ENCODE measurements at regions not wholly inside any gene's neighbourhood (a gene's known extent, or its start where the extent isn't known, plus 50 kb on each side); places are given as distances from the start of the nearest gene placed in this dataset.
A peak's percentile ranks its signal among the peaks of the same experiment; 100 is the strongest.

DNA sequence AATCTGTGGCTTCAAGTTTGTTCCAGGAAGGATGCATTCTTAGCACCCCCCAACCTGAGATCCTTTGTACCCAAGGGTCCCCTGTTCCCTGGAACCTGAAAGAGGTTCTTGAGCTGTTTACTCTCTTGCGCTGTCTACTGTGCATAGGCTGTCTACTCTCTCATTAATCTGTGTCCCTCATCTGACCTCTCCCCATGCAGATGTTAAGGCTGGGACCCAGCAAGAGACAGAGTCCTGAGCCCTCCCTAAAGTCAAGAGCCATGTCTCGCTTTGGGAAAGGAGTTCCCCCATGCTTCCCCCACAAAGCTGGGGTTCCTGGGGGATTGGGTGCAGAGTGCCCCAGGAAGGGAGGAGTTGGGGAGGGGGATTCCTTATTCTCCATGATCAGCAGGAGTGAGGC, 312.9 kb downstream of the CYP26B1 start:
- no peak for DNase-seq (ENCODE audit: low read depth)
- in situ Hi-C loops (cut with HindIII; ENCODE audit: low sequenced_read_pairs), result no loop called here
- H3K4me3 ChIP-seq (ENCODE audit: low read depth, low read length), result no peak overlapping the region
- TF ChIP-seq, protein P1, sequence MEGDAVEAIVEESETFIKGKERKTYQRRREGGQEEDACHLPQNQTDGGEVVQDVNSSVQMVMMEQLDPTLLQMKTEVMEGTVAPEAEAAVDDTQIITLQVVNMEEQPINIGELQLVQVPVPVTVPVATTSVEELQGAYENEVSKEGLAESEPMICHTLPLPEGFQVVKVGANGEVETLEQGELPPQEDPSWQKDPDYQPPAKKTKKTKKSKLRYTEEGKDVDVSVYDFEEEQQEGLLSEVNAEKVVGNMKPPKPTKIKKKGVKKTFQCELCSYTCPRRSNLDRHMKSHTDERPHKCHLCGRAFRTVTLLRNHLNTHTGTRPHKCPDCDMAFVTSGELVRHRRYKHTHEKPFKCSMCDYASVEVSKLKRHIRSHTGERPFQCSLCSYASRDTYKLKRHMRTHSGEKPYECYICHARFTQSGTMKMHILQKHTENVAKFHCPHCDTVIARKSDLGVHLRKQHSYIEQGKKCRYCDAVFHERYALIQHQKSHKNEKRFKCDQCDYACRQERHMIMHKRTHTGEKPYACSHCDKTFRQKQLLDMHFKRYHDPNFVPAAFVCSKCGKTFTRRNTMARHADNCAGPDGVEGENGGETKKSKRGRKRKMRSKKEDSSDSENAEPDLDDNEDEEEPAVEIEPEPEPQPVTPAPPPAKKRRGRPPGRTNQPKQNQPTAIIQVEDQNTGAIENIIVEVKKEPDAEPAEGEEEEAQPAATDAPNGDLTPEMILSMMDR (IDR thresholded peaks at IDR 0.05; ENCODE audit: low read depth, low read length, missing control alignments), result no peak

DNA sequence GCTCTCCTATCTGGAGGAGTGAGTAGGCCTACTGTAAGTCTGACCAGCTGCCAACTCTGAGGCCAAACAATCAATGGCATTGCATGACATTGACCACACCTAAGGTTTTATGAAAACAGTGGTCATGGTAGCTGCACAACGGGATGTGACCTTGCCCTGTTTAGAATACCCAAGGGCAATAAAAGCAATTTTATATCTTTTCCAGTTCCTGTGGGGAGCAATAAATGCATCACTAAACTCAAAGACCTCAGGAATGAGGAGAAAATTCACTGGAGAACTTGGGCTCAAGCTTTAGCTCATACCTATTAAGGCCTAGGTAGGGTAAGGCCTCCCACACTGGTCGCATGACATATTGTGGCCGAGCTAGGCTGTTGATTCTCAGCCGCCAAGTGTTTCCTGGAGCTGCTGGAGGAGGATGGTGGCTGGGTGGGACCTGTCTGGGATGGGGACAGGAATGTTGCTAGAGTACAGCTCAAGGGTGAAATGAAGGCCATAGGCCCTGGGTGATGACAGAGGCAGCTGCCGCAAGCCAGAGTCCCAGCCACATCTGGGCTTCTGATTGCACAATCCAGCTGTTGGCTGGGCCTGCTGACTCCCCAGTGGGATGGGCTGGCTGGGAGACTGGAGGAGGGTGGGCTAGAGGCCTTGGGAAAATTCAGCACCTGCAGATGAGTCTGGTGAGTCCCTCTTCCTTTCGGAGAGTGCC, 313.7 kb downstream of the CYP26B1 start:
- in situ Hi-C loops (cut with HindIII; ENCODE audit: low sequenced_read_pairs), result no loop called here
- no peak overlapping the region for H3K4me3 ChIP-seq (ENCODE audit: low read depth, low read length)
- TF ChIP-seq, protein P1 (IDR thresholded peaks at IDR 0.05; ENCODE audit: low read depth, low read length, missing control alignments), result no peak
- no peak for DNase-seq (ENCODE audit: low read depth)

DNA sequence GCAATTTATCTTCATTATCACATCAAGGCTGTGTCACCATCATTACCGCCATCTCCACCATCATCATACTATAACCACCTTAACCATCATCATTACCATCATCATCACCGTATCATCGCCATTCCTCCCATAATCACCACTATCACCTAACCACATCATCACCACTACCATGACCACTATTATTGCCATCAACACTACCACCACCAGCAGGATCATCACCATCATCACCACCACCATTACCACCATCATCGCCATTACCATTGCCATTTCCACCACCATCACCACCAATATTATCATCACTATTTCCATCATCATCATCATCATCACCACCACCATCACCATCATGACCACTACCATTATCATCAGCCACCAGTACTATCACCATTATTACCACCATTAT, 314.4 kb downstream of the CYP26B1 start:
- no peak for DNase-seq (ENCODE audit: low read depth)
- in situ Hi-C loops (cut with HindIII; ENCODE audit: low sequenced_read_pairs), result no loop called here
- H3K4me3 ChIP-seq (ENCODE audit: low read depth, low read length), result no peak overlapping the region
- TF ChIP-seq, protein P1 (IDR thresholded peaks at IDR 0.05; ENCODE audit: low read depth, low read length, missing control alignments), result no peak

DNA sequence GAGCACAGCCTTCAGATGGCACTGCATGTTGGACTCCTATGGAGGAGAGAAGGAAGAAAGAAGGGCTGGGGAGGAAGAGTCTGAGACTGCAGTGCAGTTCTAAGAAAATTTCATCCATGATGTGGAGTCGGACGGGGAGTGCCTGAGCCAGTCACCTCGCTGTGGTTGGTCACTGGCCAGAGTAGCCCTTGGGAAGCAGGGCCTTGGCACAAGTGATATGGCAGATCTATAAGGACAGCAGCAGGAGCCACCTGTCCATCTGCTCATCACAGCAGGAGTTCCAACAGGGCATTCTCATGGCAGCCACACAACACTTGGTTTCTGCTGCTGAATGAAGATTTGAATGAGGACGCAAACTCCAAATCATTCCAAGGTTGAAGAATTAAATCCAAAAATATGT, 314.8 kb downstream of the CYP26B1 start:
- H3K4me3 ChIP-seq (ENCODE audit: low read depth, low read length), result no peak overlapping the region
- in situ Hi-C loops (cut with HindIII; ENCODE audit: low sequenced_read_pairs), result no loop called here
- no peak for DNase-seq (ENCODE audit: low read depth)
- TF ChIP-seq, protein P1 (IDR thresholded peaks at IDR 0.05; ENCODE audit: low read depth, low read length, missing control alignments), result no peak

DNA sequence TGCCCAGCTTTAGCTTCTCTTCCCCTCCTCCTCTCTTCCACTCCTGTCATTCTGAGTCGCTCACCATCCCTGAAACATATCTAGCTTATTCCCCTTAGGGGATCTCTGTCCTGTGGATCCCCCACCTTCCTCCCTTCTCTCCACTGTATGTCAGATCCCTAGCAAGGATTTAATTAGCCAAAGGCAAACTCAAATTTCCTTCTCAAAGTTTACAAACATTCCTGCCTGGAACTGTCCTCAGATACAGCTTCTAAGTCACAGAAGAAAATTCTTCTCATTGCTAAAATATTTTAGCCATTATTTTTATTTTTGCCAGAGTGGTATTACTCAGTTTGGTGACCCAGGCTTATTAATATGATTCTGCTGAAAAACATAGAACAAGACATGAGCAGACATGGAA, 315.3 kb downstream of the CYP26B1 start:
- H3K4me3 ChIP-seq (ENCODE audit: low read depth, low read length), result no peak overlapping the region
- TF ChIP-seq, protein P1 (IDR thresholded peaks at IDR 0.05; ENCODE audit: low read depth, low read length, missing control alignments), result no peak
- no peak for DNase-seq (ENCODE audit: low read depth)
- in situ Hi-C loops (cut with HindIII; ENCODE audit: low sequenced_read_pairs), result no loop called here

DNA sequence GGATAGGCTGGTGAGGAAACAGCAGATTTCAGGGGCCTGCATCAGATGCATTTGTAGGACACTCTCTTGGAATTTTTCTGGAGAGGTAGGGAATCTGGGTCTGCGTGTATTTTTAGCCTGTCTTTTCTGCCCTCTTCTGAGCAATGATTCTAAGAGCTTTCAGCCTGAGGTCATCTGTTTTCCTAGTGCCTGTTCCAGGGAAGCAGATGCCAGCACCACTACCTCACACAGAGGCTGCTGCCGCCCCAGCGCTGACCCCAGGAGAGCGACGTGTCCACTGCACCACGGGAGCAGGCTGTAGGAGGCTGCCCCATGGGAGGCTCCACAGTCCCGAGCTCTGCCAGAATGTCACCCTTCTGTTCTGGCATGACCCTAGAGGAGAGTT, 316.5 kb downstream of the CYP26B1 start:
- TF ChIP-seq, protein P1 (IDR thresholded peaks at IDR 0.05; ENCODE audit: low read depth, low read length, missing control alignments), result no peak
- in situ Hi-C loops (cut with HindIII; ENCODE audit: low sequenced_read_pairs), result no loop called here
- no peak overlapping the region for H3K4me3 ChIP-seq (ENCODE audit: low read depth, low read length)
- peak; percentile 46 for DNase-seq (ENCODE audit: low read depth)
